DOHH2 (cell line): ENCODE measurements at regions not wholly inside any gene's neighbourhood (a gene's known extent, or its start where the extent isn't known, plus 50 kb on each side); places are given as distances from the start of the nearest gene placed in this dataset.

Experiments used
- CTCF ChIP-seq: fragments of 200-600 bp; sonication (generic); IDR thresholded peaks from one replicate; pipeline ENCODE4 v1.5.1; 2014; ENCODE audit warnings: antibody characterized with exemption, mild to moderate bottlenecking, low read depth, low read length; ENCODE audit not compliant: poor library complexity, severe bottlenecking
- EZH2phosphoT487 ChIP-seq: fragments of 200-600 bp; sonication (generic); IDR thresholded peaks from 2 replicates; pipeline ENCODE4 v1.6.1; 2017; ENCODE audit warnings: borderline replicate concordance, mild to moderate bottlenecking, antibody characterized with exemption, low read length, moderate library complexity, mixed read lengths

DNA sequence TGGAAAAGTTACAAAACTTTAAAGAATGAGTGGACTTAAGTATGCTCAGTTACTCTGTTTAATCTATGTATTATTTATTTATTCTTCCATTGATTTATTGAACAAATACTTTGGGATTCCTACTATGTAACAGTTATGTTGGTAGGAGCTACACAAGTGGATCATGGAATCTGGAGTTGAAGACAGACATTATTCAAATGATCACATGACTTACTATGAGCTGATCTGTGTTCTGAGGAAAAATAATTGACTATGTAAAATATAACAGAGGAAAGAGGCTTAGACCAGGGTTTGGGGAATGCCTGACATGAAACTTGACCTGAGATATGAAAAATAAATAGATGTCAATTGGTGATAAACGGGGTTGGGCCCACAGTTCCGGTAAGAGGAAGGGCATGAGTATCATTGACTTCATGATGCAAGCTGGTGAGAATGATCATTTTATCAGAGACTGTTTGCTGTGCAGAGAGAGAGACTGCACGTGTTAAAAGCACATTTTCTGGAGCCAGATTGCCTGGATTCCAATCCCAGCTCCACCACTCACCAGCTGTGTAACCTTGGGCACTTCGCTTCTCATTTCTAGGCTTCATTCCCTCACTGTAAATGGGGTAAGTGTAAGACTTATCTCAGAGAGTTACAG is 179.0 kb downstream of the SPCS3 start:
- no peak for TF ChIP-seq CTCF
- TF ChIP-seq EZH2phosphoT487: no peak
